ENCODE measurements at regions not wholly inside any gene's neighbourhood (a gene's known extent, or its start where the extent isn't known, plus 50 kb on each side); places are given as distances from the start of the nearest gene placed in this dataset.
"Not testable (repeated sequence)": the region's sequence is repeated elsewhere in the genome, so short reads cannot be mapped to it uniquely, and the experiment has no call there.

DNA sequence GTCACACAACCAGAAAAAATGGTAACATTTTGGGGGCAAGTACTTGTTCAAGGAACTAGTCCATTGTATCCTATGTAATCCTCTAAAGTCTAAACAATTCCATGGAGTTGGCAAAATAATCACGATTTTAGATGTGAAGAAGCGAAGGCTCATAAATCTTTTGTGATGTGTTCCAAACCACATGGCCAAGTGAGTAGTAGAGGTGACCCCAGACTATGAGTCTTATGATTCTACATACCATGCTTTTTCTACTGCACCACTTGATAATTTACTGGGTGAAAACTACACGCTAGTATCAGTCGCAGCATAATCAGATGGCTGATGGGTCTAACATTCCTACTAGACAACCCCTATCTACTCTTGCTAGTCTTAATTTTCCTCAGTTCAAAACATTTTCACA, 371.4 kb downstream of the OSR1 start:
- DNase-seq = no peak

- DNase-seq = no peak
Measured at GRCh38 chr2:18986046-18986445, 372.4 kb downstream of the OSR1 start.

- DNase-seq = peak; percentile 74 to 94 (median 87)
Measured at GRCh38 chr2:18980786-18981430, 377.5 kb downstream of the OSR1 start.

DNA sequence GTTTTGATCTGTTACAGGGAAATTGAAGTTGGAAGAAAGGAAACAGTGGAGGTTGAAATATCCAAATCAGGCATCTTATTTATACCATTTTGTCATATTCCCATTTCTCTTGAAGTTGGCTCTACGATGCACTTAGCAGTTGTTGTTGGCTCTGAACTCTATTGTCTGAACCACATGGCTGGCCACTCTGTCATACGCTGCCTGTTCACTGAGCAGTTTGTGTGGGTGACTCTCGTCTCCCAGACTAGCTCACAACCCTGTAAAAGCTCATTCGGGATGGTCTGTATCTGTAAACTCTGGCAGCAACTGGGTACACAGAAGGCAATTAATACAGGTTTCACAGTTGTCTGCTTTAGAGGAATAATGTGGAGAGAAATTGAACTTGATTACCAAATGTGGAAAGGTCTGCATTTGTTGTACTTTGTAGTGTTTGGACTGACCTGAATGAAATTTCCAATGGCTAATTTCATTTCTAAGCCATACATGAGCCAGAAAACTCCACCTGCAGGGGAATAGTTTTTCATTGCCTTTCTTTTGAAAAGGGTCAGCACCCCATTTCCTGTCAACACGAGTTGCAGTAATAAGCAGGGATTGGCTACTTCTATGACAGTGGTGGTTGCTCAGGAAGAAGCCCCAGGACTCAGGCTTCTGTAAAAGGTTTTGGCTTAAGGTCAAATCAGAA, 378.2 kb downstream of the OSR1 start:
- DNase-seq = peak in 2 of 3 donors; percentile 68 to 76

DNA sequence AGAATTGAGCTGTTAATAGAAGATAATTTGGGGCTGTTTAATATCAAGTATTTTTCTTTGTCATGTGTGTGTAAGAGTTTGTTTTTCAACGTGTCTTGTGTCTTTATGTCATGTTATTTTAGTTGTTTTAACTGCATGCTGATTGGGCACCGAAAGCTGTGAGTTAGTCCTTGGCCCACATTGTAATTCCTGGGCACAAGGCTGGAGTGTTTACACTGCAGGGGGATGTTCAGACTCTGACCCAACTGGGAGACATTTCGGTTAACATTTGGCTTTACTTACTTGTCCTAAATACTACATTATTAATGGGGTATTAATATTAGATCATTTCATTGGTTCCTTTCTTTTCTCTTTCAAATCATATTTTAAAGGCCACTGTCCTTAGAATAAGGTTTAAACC, 381.0 kb downstream of the OSR1 start:
- no peak for DNase-seq

DNA sequence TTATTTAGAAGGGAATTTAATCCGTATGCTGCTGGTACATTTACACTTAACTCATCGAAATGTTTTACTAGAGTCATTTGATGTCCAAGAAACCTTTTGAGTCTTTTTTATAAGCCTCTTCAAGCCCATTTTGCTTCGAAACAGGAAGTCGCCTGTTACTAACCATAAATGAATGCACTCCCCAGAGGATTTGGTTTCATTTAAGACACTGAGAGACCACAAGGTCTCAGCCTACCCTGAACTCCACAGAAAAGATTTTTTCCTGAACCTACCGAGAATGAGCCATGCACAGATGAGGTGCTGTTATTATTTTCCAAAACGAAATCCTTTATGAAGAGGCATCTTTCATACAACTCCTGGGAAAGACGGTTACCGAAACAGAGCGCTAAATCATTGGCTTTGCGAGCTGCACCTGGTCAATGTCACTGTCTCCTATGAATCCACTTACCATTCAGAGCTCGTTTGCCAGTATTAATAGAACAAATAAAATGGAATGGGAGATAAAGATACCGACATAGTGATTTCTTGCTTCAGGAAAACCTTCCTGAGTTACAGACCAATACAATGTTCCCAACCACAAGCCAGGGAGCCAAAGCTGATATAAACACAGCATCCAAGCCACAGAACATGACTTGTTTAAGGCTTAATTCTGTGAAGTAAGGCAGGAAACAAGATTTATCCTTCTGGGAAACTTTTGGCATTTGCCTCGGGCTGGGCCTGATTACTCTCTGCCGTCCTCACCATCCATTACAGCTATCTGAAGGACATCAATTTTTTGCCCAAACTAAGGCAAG, 382.1 kb downstream of the OSR1 start:
- peak in 2 of 3 donors; percentile 75 to 89 for DNase-seq

GRCh38 chr2:18975506-18976167, 382.8 kb downstream of the OSR1 start:
- DNase-seq = peak in 1 of 3 donors; percentile 72

GRCh38 chr2:18971628-18972027, 382.3 kb upstream of the NT5C1B start:
- no peak for DNase-seq

GRCh38 chr2:18971069-18971378, 381.7 kb upstream of the NT5C1B start:
- DNase-seq = no peak

- no peak for DNase-seq
Measured at GRCh38 chr2:18966131-18966530, 376.8 kb upstream of the NT5C1B start.

- not testable (repeated sequence) for DNase-seq
Measured at GRCh38 chr2:18963739-18964256, 374.4 kb upstream of the NT5C1B start.

DNA sequence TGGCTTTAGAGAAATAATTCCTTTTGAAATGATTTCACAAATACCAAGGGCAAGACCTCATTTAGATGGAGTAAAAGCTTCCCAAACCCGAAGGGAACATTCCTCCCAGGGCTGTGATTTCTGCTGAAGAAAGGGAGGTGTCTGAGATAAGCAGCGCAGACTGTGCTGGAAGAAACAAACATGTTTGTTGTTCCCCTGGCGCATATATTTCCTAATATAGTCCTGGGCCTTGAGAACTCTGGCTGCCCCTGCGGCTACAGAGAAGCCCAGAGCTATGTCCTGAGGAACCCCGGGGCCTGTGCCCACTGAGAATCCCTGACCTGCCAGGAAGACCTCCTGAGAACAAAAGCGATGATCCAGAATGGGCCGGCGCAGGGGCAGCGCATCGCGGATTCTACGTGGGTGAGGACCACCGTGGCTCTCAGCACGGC, 372.6 kb upstream of the NT5C1B start:
- DNase-seq = peak in 1 of 3 donors; percentile 9

DNA sequence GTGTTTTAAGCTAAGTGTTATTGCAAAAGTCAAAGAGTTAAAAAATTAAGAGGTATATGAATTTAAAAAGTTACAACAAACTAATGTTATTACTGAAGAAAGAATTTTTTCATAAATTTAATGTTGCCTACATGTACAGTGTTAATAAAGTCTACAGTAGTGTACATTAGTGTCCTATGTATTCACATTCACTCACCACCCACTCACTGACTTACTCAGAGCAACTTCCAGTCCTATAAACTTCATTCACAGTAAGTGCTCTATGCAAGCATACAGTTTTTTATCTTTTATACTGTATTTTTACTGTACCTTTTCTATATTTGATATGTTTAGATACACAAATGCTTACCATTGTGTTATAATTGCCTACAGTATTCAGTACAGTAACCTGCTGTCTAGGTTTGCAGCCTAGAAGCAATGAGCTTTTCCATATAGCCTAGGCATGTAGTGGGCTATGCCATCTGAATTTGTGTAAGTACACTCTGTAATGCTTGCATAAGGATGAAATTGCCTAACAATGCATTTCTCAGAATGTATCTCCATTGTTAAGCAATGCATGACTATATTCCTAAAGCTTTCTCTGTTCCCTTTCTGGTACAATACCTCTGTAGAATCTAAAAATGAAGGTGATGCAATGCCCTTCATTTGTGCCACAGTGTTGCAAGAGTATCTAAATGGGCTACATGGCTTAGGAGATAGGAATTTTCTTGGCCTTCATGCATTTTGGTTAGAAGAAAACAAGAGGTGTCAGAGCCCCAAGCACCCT, 370.8 kb upstream of the NT5C1B start:
- no peak for DNase-seq

DNA sequence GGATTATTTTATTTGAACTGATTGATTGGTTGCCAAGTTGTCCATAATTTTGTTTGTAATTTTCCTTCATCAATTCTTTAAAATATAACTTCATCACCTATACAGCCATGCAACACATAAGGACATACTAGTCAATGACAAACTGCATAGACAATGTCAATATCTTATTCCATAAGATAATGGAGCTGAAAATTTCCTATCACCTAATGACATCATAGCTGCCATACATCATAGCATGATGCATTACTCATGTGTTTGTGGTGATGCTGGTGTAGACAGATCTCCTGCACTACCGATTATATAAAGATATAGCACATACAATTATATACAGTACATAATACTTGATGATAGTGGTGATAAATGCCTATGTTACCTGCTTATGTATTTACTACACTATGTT, 369.8 kb upstream of the NT5C1B start:
- no peak for DNase-seq

DNA sequence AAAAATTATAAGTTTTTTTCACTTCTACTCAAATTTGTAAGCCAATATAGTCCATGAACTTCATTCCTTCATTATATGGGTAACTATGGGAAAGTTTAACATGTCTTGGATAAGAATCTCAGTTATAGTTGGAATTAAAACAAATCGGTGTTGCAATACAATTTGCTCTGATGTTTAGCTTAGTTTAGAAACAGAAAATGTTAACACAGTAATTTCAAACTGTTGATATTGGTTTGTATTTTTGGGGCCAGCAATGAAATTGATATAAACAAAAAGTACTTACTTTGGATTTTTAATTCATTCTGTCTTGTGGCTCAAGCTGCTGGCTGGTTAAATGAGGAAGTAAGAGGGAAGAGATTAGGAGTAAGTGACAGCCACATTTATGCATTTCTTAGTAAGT, 368.5 kb upstream of the NT5C1B start:
- no peak for DNase-seq

- peak; percentile 65 to 85 (median 68) for DNase-seq
Measured at GRCh38 chr2:18950361-18950851, 361.0 kb upstream of the NT5C1B start.

- DNase-seq = no peak
Measured at GRCh38 chr2:18949871-18950270, 360.5 kb upstream of the NT5C1B start.

DNA sequence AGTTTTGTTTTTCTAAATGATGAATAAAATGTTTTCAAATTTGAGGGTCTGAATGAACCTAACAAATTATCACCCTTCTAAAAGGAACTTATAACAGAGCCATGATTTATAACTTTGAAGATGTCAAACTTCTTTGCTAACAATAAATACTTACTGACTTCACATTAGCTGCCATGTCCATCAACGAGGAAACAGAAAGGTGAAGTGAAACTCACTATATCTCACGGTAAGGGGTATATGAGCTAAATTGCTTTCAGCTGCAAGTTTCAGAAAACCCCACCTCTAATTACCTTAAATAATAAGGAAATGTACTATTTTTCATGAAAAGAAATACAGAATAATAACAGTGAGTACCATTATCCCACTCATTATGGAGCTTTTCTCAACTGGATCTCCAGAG, 350.8 kb upstream of the NT5C1B start:
- no peak for DNase-seq

GRCh38 chr2:18939740-18940139, 350.4 kb upstream of the NT5C1B start:
- DNase-seq = not testable (repeated sequence)

DNA sequence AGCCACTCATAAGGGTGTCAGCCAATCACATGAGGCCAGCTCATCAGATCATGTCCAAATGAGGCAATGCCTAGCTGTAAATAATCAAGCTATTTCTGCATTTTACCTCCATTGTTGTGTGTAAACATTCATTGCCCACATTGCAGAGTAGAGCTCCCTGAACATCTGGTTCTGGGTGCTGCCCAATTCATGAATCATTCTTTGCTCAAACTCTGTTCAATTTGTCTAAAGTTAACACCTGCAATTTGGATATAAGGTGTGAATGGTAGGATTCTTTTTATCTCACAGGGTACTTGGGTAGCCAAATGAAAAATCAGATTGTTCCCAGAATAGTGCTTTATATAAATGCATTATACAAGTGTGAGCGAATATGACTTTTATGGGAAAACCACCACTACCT, 345.5 kb upstream of the NT5C1B start:
- no peak for DNase-seq

DNA sequence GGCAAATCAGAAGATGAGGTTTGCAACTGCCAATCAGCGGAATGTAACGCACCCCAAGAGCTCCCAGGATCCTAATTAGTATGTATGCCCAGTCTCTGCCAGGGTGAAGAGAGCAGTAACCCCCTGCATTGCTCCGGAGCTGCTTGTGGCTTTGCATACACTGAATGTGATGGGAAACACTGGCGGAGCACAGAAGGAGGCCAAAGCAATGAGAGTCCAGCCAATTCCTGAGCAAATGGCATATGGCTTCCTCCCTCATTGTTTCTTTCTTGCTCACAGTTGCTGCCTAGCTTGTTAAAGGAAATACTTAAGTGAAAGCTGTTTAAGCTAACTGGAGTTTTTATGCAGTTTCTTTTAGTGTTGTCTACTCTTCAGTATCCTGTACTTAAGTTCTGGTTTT, 343.5 kb upstream of the NT5C1B start:
- DNase-seq = no peak

Data from muscle of back (tissue), 3 donors.